Activated naive CD8-positive, alpha-beta T cell (primary cell): ENCODE measurements at regions not wholly inside any gene's neighbourhood (a gene's known extent, or its start where the extent isn't known, plus 50 kb on each side); places are given as distances from the start of the nearest gene placed in this dataset.
"Not testable (repeated sequence)": the region's sequence is repeated elsewhere in the genome, so short reads cannot be mapped to it uniquely, and the experiment has no call there.

Experiments
- H3K27ac Mint-ChIP-seq: one replicate; pipeline ENCODE4 v1.8.0; 2021; ENCODE audit warnings: mixed read lengths
- H3K27me3 Mint-ChIP-seq: one replicate; pipeline ENCODE4 v1.8.0; 2021; ENCODE audit warnings: mixed read lengths
- H3K36me3 Mint-ChIP-seq: one replicate; pipeline ENCODE4 v1.8.0; 2021; ENCODE audit warnings: mixed read lengths
- H3K4me1 Mint-ChIP-seq: one replicate; pipeline ENCODE4 v1.8.0; 2021; ENCODE audit warnings: low read depth, mixed read lengths
- H3K4me3 Mint-ChIP-seq: one replicate; pipeline ENCODE4 v1.8.0; 2021; ENCODE audit warnings: mild to moderate bottlenecking, mixed read lengths
- H3K9me3 Mint-ChIP-seq: one replicate; pipeline ENCODE4 v1.8.0; 2021; ENCODE audit warnings: low read depth, mixed read lengths

DNA sequence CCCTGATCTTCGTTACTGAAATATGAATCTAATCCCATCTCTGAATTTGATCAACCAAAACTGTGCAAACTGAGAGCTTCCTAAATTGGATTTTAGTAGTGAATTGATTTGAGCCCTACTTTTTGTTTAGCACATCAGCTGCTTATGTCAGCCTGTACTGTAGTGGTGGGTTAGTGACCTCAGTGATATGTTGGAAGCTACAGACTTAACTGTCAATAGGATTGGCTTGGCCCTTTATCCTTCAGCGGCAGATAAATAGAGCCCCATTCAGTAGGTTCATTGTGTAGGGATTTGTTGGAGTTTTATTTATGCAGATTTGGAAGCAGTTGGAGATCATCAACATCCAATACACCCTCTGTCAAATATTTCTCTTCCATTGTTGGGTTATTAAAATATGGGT, 409.7 kb downstream of the SOX2 start:
- Mint-ChIP-seq H3K27me3 (no peaks in the 10 kb centered on the region), H3K27ac (no peak overlapping the region), H3K4me1 (no peaks in the 10 kb centered on the region), H3K9me3 (no peaks in the 10 kb centered on the region), H3K36me3 (no peaks in the 10 kb centered on the region), H3K4me3 (no peak overlapping the region)

GRCh38 chr3:182122779-182123178, 411.1 kb downstream of the SOX2 start:
- H3K4me3 Mint-ChIP-seq: no peak overlapping the region

GRCh38 chr3:182124187-182124586, 412.5 kb downstream of the SOX2 start:
- H3K9me3 Mint-ChIP-seq: no peaks in the 10 kb centered on the region
- no peaks in the 10 kb centered on the region for H3K27me3 Mint-ChIP-seq
- no peaks in the 10 kb centered on the region for H3K4me1 Mint-ChIP-seq
- H3K36me3 Mint-ChIP-seq: no peaks in the 10 kb centered on the region
- H3K27ac Mint-ChIP-seq: no peak overlapping the region
- no peak overlapping the region for H3K4me3 Mint-ChIP-seq

More at GRCh38 chr3:182122779-182123178, 411.1 kb downstream of the SOX2 start:
- H3K4me1 Mint-ChIP-seq: no peaks in the 10 kb centered on the region
- H3K9me3 Mint-ChIP-seq: no peaks in the 10 kb centered on the region
- no peak overlapping the region for H3K27ac Mint-ChIP-seq
- no peaks in the 10 kb centered on the region for H3K36me3 Mint-ChIP-seq
- no peaks in the 10 kb centered on the region for H3K27me3 Mint-ChIP-seq

- Mint-ChIP-seq H3K27me3 (no peaks in the 10 kb centered on the region), H3K27ac (no peak overlapping the region), H3K4me1 (no peaks in the 10 kb centered on the region), H3K4me3 (no peak overlapping the region), H3K36me3 (no peaks in the 10 kb centered on the region), H3K9me3 (no peaks in the 10 kb centered on the region)
These were observed 413.0 kb downstream of the SOX2 start for GRCh38 chr3:182124716-182125115.

GRCh38 chr3:182129740-182130139, 418.0 kb downstream of the SOX2 start:
- H3K4me1 Mint-ChIP-seq: no peaks in the 10 kb centered on the region
- no peak overlapping the region for H3K4me3 Mint-ChIP-seq
- H3K27ac Mint-ChIP-seq: no peak overlapping the region
- no peaks in the 10 kb centered on the region for H3K36me3 Mint-ChIP-seq
- H3K9me3 Mint-ChIP-seq: no peaks in the 10 kb centered on the region
- no peaks in the 10 kb centered on the region for H3K27me3 Mint-ChIP-seq

DNA sequence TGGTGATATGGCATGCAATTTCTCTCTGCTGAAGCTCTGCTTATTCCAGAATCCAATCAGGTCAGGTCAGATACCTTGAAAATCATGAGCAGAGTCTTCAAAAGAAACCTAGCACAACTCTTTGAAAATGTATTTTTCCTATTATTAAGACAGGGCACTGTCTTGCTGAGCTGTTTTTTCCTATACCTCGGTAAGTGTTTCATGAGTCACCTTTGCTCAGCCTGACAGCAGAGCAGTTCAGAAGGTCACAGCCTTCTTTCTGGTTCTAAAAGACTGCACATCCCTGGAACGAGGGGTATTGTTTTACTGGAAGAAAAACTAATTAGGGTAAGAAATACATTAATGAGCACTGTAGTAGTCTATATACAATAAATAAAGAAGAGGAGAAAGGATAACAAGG, 422.0 kb downstream of the SOX2 start:
- Mint-ChIP-seq H3K27me3 (no peaks in the 10 kb centered on the region), H3K9me3 (no peaks in the 10 kb centered on the region), H3K4me3 (no peak overlapping the region), H3K36me3 (no peaks in the 10 kb centered on the region), H3K27ac (no peak overlapping the region), H3K4me1 (no peaks in the 10 kb centered on the region)

GRCh38 chr3:182135056-182135455, 423.3 kb downstream of the SOX2 start:
- Mint-ChIP-seq H3K4me3 (no peak overlapping the region), H3K36me3 (no peaks in the 10 kb centered on the region), H3K9me3 (no peaks in the 10 kb centered on the region), H3K27me3 (no peaks in the 10 kb centered on the region), H3K27ac (no peak overlapping the region), H3K4me1 (no peaks in the 10 kb centered on the region)

GRCh38 chr3:182136008-182136910, 424.5 kb downstream of the SOX2 start:
- H3K4me3 Mint-ChIP-seq: no peak overlapping the region
- H3K36me3 Mint-ChIP-seq: no peaks in the 10 kb centered on the region
- no peak overlapping the region for H3K27ac Mint-ChIP-seq
- H3K4me1 Mint-ChIP-seq: no peaks in the 10 kb centered on the region
- H3K27me3 Mint-ChIP-seq: no peaks in the 10 kb centered on the region
- no peaks in the 10 kb centered on the region for H3K9me3 Mint-ChIP-seq

- Mint-ChIP-seq H3K9me3 (no peaks in the 10 kb centered on the region), H3K27ac (no peak overlapping the region), H3K4me1 (no peaks in the 10 kb centered on the region), H3K36me3 (no peaks in the 10 kb centered on the region), H3K4me3 (no peak overlapping the region), H3K27me3 (no peaks in the 10 kb centered on the region)
These were observed 426.7 kb downstream of the SOX2 start for GRCh38 chr3:182138393-182138792.

DNA sequence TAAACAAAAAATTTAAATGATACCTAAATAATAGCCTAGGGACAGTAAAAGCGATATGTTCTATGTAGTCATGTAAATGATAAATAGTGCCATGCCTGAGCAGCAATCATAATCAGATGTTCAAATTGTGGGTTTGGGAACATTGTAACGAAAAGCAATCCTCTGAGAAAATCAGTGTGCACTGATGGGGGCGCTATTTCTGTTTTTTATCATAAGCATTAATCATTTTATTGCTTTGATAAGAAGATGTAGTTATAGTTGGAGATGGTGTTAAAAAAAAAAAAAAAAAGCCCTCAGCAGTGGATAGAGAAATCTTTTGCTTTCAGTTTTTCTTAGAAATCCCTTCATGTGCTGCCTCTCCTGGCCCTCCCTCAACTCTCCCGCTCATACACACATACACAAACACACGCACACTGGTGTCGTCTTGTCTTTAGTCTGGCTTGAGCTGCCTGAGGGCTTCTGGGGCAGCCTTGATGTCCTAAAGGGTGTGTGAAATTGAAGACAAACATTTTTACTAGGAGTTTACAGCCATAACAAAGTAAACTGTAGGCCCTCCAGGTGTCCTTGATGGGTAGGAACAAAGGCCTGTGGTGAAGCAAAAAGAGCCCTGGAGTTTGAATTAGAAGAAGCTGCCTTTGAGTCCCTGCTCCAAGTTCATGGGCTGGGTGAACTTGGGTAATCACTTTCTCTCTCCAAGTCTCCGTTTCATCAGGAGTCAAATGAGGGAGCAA, 428.1 kb downstream of the SOX2 start:
- no peaks in the 10 kb centered on the region for H3K9me3 Mint-ChIP-seq
- H3K27ac Mint-ChIP-seq: no peak overlapping the region
- no peaks in the 10 kb centered on the region for H3K27me3 Mint-ChIP-seq
- no peaks in the 10 kb centered on the region for H3K4me1 Mint-ChIP-seq
- no peaks in the 10 kb centered on the region for H3K36me3 Mint-ChIP-seq
- H3K4me3 Mint-ChIP-seq: no peak overlapping the region

DNA sequence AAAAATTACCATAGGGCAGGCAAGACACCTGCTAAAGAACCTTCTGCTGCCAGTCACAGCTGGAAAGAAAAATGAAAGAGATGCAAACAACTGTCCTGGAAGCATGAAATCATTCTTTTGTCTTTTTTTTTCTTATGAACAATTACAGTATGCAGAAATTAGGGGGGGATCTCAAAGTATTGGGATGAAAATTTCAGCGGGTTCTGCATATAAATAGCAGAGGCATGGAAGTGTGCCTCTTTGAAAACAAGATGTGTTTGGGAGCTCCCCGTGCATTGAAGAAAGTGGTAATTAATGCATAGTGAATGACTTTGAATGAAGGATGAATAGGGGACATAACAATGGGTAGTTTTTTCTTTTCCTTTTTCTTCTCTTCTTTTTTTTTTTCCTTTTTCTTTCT, 431.2 kb downstream of the SOX2 start:
- Mint-ChIP-seq H3K9me3 (no peaks in the 10 kb centered on the region), H3K27me3 (no peaks in the 10 kb centered on the region), H3K27ac (no peak overlapping the region), H3K4me3 (no peak overlapping the region), H3K36me3 (no peaks in the 10 kb centered on the region), H3K4me1 (no peaks in the 10 kb centered on the region)

GRCh38 chr3:182143903-182144302, 432.2 kb downstream of the SOX2 start:
- Mint-ChIP-seq H3K27ac (no peak overlapping the region), H3K4me1 (no peaks in the 10 kb centered on the region), H3K27me3 (no peaks in the 10 kb centered on the region), H3K36me3 (no peaks in the 10 kb centered on the region), H3K9me3 (no peaks in the 10 kb centered on the region), H3K4me3 (no peak overlapping the region)

DNA sequence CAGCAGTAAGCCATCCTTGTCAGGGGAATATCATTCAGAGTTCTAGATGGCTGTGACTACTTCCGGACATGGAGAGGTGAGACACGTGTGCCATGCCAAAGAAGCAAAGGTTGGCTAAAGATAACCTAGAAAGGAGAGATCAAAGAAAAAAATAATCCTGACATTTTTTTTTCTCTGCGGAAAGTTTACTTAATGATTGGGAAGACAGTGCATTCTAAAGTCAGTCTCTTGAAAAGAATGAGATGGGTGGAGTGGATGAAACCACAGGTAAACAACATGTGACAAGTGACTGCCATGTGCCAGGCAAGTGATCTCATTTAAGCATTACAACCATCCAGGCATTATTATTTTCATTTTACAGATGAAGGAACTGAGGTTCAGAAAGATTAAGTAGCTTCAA, 436.6 kb downstream of the SOX2 start:
- Mint-ChIP-seq H3K4me3 (no peak overlapping the region), H3K27me3 (no peaks in the 10 kb centered on the region), H3K9me3 (peaks cover 5% of the 10 kb centered on the region), H3K27ac (no peak overlapping the region), H3K36me3 (no peaks in the 10 kb centered on the region), H3K4me1 (no peaks in the 10 kb centered on the region)

DNA sequence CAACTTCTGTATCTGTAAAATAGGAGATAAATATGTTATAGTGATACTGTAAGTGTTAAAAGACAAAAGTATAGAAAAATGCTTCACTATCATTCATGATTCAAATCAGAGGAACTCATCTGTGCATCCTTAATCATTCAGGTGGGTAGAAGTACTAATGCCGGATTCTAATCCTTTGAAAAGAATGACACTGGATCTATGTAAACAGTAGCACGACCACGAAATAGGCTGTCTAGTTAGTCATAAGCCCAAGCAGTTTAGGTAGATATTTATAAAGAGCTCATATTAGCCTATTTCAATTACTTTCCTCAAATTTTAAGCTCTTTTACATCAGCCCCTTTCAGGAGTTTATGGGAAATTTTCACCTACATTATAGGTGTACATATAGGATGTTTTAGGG, 437.9 kb downstream of the SOX2 start:
- H3K36me3 Mint-ChIP-seq: no peaks in the 10 kb centered on the region
- H3K9me3 Mint-ChIP-seq: peaks cover 5% of the 10 kb centered on the region
- no peak overlapping the region for H3K27ac Mint-ChIP-seq
- no peaks in the 10 kb centered on the region for H3K4me1 Mint-ChIP-seq
- no peak overlapping the region for H3K4me3 Mint-ChIP-seq
- no peaks in the 10 kb centered on the region for H3K27me3 Mint-ChIP-seq

DNA sequence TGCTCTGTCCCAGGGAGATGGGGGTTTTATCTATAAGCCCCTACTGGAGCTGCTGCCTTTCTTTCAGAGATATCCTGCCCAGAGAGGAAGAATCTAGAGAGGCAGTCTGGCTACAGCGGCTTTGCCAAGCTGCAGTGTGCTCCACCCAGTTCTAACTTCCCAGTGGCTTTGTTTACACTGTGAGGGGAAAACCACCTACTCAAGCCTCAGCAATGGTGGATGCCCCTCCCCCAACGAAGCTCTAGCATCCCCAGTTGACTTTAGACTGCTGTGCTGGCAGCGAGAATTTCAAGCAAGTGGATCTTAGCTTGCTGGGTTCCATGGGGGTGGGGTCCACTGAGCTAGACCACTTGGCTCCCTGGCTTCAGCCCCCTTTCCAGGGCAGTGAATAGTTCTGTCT, 444.6 kb downstream of the SOX2 start:
- not testable (repeated sequence) for H3K9me3 Mint-ChIP-seq, H3K4me1 Mint-ChIP-seq, H3K36me3 Mint-ChIP-seq, H3K4me3 Mint-ChIP-seq, H3K27me3 Mint-ChIP-seq, H3K27ac Mint-ChIP-seq
